Endothelial cell of umbilical vein (primary cell): ENCODE measurements at regions not wholly inside any gene's neighbourhood (a gene's known extent, or its start where the extent isn't known, plus 50 kb on each side); places are given as distances from the start of the nearest gene placed in this dataset.

ENCODE experiments used
- EZH2 ChIP-seq: IDR thresholded peaks from 2 replicates; pipeline ENCODE4 v1.6.1; 2012; ENCODE audit warnings: borderline replicate concordance, low read depth, mild to moderate bottlenecking, moderate library complexity, low read length, inconsistent platforms; ENCODE audit not compliant: severe bottlenecking
- JUN ChIP-seq: IDR thresholded peaks from 2 replicates; pipeline ENCODE4 v1.6.1; 2011; ENCODE audit warnings: borderline replicate concordance, low read depth; ENCODE audit not compliant: insufficient read length, insufficient read depth
- POLR2A ChIP-seq: IDR thresholded peaks from 2 replicates; pipeline ENCODE4 v1.6.1; 2012; ENCODE audit warnings: low read depth, mild to moderate bottlenecking, control low read depth, low read length
- POLR2AphosphoS5 ChIP-seq: IDR thresholded peaks from 2 replicates; pipeline ENCODE4 v1.6.1; 2012; ENCODE audit warnings: low read depth, mild to moderate bottlenecking, control low read depth, low read length, moderate library complexity; ENCODE audit not compliant: insufficient read depth
- TF ChIP-seq, protein P1 (sequence below), 2 donors: IDR thresholded peaks; 1 replicate in 1 of 2; 2 replicates in 1 of 2; pipeline ENCODE4 v1.5.1; 2011; ENCODE audit warnings: low read length in 2 of 2, mild to moderate bottlenecking in 2 of 2, moderate library complexity in 2 of 2, control low read depth in 1 of 2, inconsistent platforms in 1 of 2, low read depth in 1 of 2; ENCODE audit not compliant: insufficient read depth in 1 of 2; ENCODE audit errors: extremely low read depth in 1 of 2
- TF ChIP-seq, protein P2 (sequence below): IDR thresholded peaks from 2 replicates; pipeline ENCODE4 v1.6.1; 2011; ENCODE audit not compliant: insufficient read depth, insufficient read length

DNA sequence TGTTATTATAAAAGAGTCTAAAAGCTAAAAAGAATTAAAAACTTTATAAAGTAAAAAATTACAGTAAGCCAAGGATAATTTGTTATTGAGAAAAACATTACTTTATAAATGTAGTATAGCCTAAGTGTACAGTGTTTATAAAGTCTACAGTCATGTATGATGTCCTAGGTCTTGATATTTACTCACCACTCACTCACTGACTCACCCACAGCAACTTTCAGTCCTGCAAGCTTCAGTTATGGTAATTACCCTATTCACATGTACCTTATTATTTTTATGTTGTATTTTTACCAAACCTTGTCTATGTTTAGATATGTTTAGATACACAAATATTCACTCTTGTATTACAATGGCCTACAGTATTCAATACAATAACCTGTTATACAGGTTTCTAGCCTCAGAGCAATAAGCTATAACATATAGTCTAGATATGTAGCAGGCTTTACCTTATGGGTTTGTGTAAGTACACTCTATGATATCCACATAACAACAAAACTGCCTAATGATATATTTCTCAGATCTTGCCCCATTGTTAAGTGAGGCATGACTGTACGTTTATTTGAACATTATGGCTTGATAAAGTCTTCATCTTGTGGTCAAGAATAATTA is 113.7 kb upstream of the KITLG start:
- no peak for TF ChIP-seq POLR2AphosphoS5
- TF ChIP-seq, protein P1, sequence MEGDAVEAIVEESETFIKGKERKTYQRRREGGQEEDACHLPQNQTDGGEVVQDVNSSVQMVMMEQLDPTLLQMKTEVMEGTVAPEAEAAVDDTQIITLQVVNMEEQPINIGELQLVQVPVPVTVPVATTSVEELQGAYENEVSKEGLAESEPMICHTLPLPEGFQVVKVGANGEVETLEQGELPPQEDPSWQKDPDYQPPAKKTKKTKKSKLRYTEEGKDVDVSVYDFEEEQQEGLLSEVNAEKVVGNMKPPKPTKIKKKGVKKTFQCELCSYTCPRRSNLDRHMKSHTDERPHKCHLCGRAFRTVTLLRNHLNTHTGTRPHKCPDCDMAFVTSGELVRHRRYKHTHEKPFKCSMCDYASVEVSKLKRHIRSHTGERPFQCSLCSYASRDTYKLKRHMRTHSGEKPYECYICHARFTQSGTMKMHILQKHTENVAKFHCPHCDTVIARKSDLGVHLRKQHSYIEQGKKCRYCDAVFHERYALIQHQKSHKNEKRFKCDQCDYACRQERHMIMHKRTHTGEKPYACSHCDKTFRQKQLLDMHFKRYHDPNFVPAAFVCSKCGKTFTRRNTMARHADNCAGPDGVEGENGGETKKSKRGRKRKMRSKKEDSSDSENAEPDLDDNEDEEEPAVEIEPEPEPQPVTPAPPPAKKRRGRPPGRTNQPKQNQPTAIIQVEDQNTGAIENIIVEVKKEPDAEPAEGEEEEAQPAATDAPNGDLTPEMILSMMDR (IDR thresholded peaks at IDR 0.05; ENCODE audit: extremely low read depth in 1 of 2, insufficient read depth in 1 of 2, low read depth in 1 of 2, low read length in 2 of 2), result no peak
- TF ChIP-seq POLR2A, result no peak
- TF ChIP-seq JUN, result no peak
- TF ChIP-seq, protein P2, sequence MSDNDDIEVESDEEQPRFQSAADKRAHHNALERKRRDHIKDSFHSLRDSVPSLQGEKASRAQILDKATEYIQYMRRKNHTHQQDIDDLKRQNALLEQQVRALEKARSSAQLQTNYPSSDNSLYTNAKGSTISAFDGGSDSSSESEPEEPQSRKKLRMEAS, result no peak
- TF ChIP-seq EZH2, result no peak
